Astrocyte of the hippocampus (primary cell): ENCODE measurements at regions not wholly inside any gene's neighbourhood (a gene's known extent, or its start where the extent isn't known, plus 50 kb on each side); places are given as distances from the start of the nearest gene placed in this dataset.
A peak's percentile ranks its signal among the peaks of the same experiment; 100 is the strongest.
"Not testable (repeated sequence)": the region's sequence is repeated elsewhere in the genome, so short reads cannot be mapped to it uniquely, and the experiment has no call there.

ENCODE experiments used
- DNase-seq: peaks from one replicate; pipeline ENCODE4 v3.0.0; 2011; ENCODE audit warnings: low read depth, low spot score

DNA sequence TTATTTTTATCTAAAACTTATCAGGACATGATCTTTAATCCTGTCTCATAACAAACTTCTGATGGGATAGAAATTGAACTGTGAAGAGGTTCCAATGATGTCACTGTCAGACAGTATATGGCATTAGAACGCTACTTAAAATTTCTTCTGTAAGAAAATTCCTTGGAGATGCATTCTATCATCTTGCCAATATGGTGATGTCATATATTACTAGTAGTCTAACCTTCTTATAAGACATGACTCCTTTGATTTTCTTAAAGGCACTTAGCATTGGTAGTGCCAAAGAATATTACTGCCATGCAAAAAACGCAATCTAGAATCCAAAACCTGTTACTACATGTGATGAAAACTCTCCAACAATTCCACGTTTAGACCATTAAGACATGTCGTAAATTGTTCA is 131.1 kb downstream of the SLC25A46 start:
- DNase-seq = no peak

DNA sequence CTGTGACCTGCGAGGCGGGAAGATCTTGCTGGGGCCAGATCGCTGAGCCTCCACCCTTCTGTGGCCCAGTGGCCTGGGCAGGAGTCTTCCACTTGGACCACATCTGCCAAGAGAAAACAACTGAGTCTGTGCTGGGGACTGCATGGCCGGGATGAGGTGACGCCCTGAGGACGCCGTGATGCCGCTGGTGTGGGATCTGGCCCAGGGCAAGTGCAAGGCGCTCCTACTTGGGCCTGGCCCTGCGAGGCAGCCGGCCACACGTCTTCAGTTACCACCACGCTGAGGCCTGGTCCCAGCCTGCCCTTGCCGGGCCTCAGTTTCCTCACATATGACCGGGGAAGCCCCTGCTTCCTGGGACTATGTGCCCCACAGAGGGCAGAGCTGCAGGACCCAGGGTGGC is 133.4 kb downstream of the SLC25A46 start:
- no peak for DNase-seq

DNA sequence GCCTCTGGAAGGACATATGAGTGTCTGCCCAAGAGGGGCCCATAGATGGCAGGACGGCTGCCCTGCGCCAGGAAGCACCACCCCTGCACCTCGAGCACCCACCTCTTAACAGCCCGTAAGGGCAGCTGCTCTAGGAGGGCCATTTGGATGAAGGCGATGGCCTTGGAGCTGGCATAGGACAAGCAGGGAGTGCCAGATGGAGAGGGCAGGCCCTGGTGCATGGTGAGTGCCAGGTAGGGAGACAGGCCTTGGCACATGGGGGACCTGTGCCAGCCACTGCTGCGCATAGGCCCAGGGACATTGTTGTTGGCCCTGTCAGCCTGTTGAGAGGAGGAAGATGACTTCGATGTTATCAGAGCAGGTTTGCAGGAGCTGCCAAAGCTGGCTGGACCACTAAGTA is 134.2 kb downstream of the SLC25A46 start:
- no peak for DNase-seq

DNA sequence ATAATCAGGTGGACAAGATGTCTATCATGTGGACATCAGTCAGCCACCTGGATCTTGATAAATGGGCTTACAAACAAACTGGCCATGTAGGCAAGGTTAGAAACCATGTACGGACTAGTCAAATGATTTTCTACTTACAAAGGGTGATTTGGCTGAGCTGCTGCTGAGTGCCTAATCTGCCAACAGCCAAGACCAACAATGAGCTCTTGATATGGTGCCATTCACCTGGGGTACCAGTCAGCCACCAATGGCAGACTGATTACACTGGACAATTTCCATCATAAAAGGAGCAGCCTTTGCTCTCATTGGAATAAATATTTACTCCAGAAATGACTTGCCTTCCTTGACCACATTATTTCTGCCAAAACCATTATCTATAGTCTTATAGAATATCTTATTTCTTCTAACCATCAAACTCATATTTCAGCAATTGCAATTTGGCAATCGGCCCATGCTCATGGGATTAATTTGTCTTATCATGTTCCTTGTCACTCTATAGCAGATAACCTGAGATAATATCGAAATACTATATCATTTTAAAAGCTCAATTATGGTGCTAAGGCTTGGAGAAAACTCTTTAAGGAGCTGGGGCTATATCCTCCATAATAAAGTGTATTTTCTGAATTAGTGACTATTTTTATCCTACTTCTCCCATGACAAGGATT is 135.1 kb downstream of the SLC25A46 start:
- DNase-seq = no peak

GRCh38 chr5:110875115-110875514 is 136.3 kb downstream of the SLC25A46 start:
- DNase-seq = not testable (repeated sequence)

DNA sequence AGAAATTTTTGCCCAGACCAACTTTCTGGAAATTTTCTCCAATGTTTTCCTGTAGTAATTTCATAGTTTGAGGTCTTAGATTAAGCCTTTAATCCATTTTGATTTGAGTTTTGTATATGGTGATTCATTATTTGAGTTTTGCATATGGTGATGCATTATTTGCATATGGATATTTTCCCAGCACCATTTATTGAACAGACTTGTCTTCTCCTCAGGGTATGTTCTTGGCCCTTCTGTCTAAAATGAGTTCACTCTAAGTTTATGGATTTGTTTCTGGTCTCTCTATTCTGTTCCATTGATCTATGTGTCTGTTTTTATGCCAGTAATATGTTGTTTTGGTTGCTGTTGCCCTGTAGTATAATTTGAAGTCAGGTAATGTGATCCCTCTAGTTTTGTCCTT is 139.3 kb downstream of the SLC25A46 start:
- DNase-seq = no peak

- DNase-seq = no peak
These were observed 140.9 kb downstream of the SLC25A46 start for GRCh38 chr5:110879675-110880074.

- peak; percentile 92 for DNase-seq
These were observed 141.6 kb downstream of the SLC25A46 start for GRCh38 chr5:110880413-110880812.

DNA sequence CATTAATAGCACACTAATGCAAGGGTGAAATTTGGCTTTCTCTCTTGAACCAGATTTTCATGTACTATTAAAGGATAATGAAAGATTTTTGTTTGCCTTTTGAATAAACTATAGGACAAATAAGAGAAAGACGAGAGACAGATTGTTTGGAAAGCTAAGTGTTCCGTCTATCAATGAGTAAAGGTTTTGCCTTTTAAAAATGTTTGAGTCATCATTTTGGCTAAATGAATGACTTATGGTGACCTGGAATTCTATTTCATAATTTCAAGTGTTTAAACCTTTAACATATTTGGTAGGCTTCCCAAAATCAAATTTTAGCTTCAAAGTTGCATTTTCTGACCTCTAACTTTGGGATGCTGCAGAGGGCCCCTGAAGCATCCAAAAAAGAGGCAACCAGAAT is 145.2 kb downstream of the SLC25A46 start:
- no peak for DNase-seq

DNA sequence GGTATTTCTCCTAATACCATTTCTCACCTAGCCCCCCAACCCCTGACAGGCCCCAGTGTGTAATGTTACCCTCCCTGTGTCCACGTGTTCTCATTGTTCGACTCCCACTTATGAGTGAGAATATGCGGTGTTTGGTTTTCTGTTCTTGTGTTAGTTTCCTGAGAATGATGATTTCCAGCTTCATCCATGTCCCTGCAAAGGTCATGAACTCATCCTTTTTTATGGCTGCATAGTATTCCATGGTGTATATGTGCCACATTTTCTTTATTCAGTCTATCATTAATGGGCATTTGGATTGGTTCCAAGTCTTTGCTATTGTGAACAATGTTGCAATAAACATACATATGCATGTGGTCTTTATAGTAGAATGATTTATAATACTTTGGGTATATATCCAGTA is 148.4 kb downstream of the SLC25A46 start:
- DNase-seq = not testable (repeated sequence)

DNA sequence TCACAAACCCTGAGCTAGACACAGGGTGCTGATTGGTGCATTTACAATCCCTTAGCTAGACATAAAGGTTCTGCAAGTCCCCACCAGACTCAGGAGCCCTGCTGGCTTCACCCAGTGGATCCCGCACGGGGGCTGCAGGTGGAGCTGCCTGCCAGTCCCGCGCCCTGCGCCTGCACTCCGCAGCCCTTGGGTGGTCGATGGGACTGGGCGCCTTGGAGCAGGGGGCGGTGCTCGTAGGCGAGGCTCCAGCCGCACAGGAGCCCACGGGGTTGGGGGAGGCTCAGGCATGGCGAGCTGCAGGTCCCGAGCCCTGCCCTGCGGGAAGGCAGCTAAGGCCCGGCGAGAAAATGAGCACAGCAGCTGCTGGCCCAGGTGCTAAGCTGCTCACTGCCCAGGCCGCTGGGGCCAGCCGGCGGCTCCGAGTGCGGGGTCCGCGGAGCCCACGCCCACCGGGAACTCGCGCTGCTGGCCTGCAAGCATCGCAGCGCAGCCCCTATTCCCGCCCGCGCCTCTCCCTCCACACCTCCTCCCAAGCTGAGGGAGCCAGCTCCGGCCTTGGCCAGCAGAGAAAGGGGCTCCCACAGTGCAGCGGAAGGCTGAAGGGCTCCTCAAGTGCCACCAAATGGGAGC is 155.2 kb downstream of the SLC25A46 start:
- not testable (repeated sequence) for DNase-seq

GRCh38 chr5:110894805-110895204 is 156.0 kb downstream of the SLC25A46 start:
- no peak for DNase-seq

- DNase-seq = no peak
These were observed 158.1 kb downstream of the SLC25A46 start for GRCh38 chr5:110896901-110897300.

DNA sequence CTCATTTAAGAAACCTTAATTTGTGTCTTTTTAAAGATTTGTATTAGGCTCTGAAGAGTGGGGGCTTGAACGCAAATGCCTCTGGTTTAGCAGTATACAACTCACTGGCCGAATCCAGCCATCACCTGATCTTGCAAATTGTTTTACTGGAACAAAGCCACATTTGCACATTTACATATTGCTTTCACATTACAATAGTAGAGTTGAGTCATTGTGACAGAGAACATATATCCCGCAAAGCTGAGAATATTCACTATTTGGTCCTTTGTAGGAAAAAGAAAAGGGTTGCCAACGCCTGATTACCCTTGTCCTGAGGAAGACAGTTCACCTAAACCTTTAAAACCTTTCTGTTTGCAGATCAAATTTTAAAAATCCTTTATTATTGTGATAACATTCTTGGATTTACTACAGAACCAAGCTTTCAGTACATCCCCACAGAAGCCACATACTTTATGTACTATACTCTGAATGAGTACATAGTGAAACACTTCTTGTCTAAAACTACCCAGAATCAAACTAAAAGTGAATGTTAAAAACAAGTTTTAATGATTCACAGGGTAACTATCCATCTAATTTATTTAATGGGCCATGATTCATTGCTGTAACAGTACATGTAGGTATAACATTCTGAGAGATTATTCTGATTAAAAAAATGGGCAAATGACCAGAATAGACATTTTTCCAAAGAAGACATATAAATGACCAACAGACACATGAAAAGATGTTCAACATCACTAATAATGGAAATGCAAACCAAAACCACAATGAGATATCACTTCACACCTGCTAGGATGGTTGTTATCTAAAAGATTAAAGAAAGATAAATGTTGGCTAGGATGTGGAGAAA is 161.0 kb downstream of the SLC25A46 start:
- DNase-seq = peak; percentile 61

DNA sequence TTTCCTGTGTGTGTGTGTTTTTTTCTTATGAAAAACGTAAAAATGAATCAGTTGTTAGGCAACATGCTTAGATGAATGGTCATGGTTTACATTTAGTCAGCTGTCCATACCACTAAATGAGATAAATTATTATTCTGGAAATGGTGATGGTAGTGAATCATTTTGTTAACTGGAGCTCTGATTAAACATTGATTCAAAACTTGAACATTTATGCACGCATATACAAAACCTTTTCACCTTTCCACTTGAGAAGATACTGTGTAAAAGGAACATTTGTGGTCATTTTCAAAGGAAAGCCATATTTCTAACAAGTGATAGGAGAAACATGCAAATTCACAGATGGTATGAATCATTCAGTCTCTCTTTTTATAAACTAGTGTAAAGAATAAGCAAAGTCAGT is 162.0 kb downstream of the SLC25A46 start:
- DNase-seq = peak; percentile 76

DNA sequence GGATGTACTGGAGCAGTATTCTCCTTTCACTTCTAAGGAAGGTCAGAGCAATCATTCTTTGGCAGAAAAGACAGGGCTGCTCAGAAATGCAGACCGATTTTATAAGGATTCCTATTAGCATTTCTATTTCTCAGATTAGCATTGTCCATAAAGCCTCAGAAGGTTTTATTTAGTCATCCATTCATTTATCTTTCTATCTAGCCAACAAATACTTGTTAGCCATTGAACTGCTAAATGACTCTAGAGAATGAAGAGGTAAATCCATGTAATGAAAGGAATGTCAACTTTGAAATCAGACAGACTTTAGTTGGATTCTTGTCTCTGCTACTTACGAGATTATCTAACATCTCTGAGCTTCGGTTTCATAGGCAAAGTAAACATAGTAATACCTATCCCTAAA is 165.2 kb downstream of the SLC25A46 start:
- DNase-seq = peak; percentile 51

- DNase-seq = no peak
These were observed 162.7 kb upstream of the TSLP start for GRCh38 chr5:110908848-110909247.

DNA sequence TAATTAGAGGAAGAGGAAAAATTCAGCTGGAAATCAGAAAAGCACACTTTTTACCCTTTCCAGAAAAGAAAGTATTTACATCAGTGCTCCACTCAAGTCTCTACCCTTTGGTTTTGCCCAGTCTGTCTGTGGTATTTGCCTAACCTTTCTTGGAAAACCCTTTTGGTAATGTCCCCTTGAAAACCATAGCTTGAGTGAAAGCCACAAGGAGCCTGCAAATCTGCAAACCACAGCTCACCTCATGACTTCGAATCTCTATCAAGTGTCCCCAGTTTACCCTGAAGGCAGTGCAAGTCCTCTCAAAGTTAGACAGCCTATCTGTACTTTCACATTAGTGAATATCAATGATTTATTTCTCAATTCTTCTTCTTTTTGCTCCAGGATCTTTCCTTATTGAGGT is 162.1 kb upstream of the TSLP start:
- peak; percentile 71 for DNase-seq

DNA sequence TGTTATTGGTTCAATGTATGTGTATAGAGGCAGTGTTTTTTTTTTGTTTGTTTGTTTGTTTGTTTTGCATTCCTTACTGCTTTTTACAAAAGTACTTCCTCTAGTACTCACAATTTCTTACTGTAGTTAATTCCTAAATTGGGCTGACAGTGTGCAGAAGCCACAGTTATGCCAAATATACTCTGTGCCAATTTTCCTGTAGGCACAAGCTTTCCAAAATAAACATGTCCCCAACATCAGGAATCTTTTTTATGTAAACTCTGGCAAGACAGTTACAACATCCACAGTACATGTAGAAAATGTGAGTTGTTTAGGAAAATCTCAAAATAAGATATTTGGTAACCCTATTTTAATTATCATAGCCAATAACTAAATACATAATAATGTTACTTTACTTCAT is 161.6 kb upstream of the TSLP start:
- DNase-seq = peak; percentile 84

DNA sequence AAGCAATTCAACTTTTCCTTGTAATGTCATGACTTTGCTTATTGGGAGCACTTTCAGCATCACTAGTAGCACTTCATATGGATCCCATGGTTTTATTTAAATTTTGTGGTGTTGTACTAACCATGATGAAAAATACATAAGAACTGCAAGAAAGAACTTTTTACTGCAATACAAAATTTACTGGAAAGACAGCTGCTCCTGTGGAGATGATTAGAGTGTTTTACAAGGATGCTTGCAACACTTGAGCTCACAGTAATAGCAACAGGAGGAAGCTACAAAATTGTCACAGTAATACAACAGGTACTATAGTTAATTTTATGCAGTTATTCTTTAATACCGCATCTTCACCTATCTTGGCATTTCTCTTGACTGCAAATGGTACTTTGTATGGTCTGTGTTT is 158.3 kb upstream of the TSLP start:
- DNase-seq = no peak

- DNase-seq = peak; percentile 93
These were observed 155.0 kb upstream of the TSLP start for GRCh38 chr5:110916381-110917049.
